ENCODE measurements at regions not wholly inside any gene's neighbourhood (a gene's known extent, or its start where the extent isn't known, plus 50 kb on each side); places are given as distances from the start of the nearest gene placed in this dataset.
"Not testable (repeated sequence)": the region's sequence is repeated elsewhere in the genome, so short reads cannot be mapped to it uniquely, and the experiment has no call there.

GRCh38 chr5:17831279-17831678 is 197.0 kb downstream of the TAF11L14 start:
- DNase-seq = peak; percentile 70

- no peak for DNase-seq
Measured at GRCh38 chr5:17832949-17833745, 198.9 kb downstream of the TAF11L14 start.

- DNase-seq = no peak
Measured at GRCh38 chr5:17837757-17838156, 203.5 kb downstream of the TAF11L14 start.

- DNase-seq = no peak
Measured at GRCh38 chr5:17838469-17838868, 204.2 kb downstream of the TAF11L14 start.

GRCh38 chr5:17839848-17840247 is 205.6 kb downstream of the TAF11L14 start:
- no peak for DNase-seq

- DNase-seq = no peak
Measured at GRCh38 chr5:17846496-17846895, 212.2 kb downstream of the TAF11L14 start.

GRCh38 chr5:17847286-17847685 is 213.0 kb downstream of the TAF11L14 start:
- DNase-seq = no peak

- no peak for DNase-seq
Measured at GRCh38 chr5:17852111-17852510, 217.9 kb downstream of the TAF11L14 start.

- no peak for DNase-seq
Measured at GRCh38 chr5:17852740-17853139, 218.5 kb downstream of the TAF11L14 start.

- DNase-seq = no peak
Measured at GRCh38 chr5:17854901-17855300, 220.6 kb downstream of the TAF11L14 start.

GRCh38 chr5:17860660-17861315 is 226.5 kb downstream of the TAF11L14 start:
- no peak for DNase-seq

- not testable (repeated sequence) for DNase-seq
Measured at GRCh38 chr5:17864903-17865302, 230.6 kb downstream of the TAF11L14 start.

GRCh38 chr5:17865966-17866365 is 231.7 kb downstream of the TAF11L14 start:
- DNase-seq = not testable (repeated sequence)

- no peak for DNase-seq
Measured at GRCh38 chr5:17872204-17872603, 237.9 kb downstream of the TAF11L14 start.

GRCh38 chr5:17878541-17878940 is 244.3 kb downstream of the TAF11L14 start:
- no peak for DNase-seq

GRCh38 chr5:17879276-17879675 is 245.0 kb downstream of the TAF11L14 start:
- no peak for DNase-seq

GRCh38 chr5:17880869-17881268 is 246.6 kb downstream of the TAF11L14 start:
- DNase-seq = no peak

GRCh38 chr5:17882760-17883488 is 248.7 kb downstream of the TAF11L14 start:
- no peak for DNase-seq

- DNase-seq = no peak
Measured at GRCh38 chr5:17888155-17888554, 253.9 kb downstream of the TAF11L14 start.

- no peak for DNase-seq
Measured at GRCh38 chr5:17890501-17890900, 256.2 kb downstream of the TAF11L14 start.

- DNase-seq = no peak
Measured at GRCh38 chr5:17891881-17892280, 257.6 kb downstream of the TAF11L14 start.

GRCh38 chr5:17893026-17893635 is 258.9 kb downstream of the TAF11L14 start:
- no peak for DNase-seq

- DNase-seq = no peak
Measured at GRCh38 chr5:17895288-17896033, 261.2 kb downstream of the TAF11L14 start.

Data from NCI-H1436 treated with DMSO at 0.1 percent for 48 hours (cell line).